BE2C (cell line): ENCODE measurements at regions not wholly inside any gene's neighbourhood (a gene's known extent, or its start where the extent isn't known, plus 50 kb on each side); places are given as distances from the start of the nearest gene placed in this dataset.

ENCODE experiments used
- DNase-seq: peaks from one replicate; pipeline ENCODE4 v3.0.0-alpha.2; 2020
- H3K27me3 ChIP-seq: fragments of 250-450 bp; sonication (Bioruptor Pico); 2 replicates; pipeline ENCODE4 v1.5.1; 2020; ENCODE audit warnings: mild to moderate bottlenecking
- H3K36me3 ChIP-seq: fragments of 250-450 bp; sonication (Bioruptor Pico); 2 replicates; pipeline ENCODE4 v1.5.1; 2020; ENCODE audit warnings: mild to moderate bottlenecking
- H3K4me1 ChIP-seq: fragments of 250-450 bp; sonication (Bioruptor Pico); 2 replicates; pipeline ENCODE4 v1.5.1; 2020
- H3K4me3 ChIP-seq: 2 replicates; pipeline ENCODE4 v1.5.1; 2011; ENCODE audit warnings: low read depth, low read length
- H3K9me3 ChIP-seq: fragments of 250-450 bp; sonication (Bioruptor Pico); 2 replicates; pipeline ENCODE4 v1.5.1; 2020
- TF ChIP-seq, protein P1 (sequence below): IDR thresholded peaks from 2 replicates; pipeline ENCODE4 v1.5.1; 2012; ENCODE audit warnings: mild to moderate bottlenecking, low read depth, low read length

DNA sequence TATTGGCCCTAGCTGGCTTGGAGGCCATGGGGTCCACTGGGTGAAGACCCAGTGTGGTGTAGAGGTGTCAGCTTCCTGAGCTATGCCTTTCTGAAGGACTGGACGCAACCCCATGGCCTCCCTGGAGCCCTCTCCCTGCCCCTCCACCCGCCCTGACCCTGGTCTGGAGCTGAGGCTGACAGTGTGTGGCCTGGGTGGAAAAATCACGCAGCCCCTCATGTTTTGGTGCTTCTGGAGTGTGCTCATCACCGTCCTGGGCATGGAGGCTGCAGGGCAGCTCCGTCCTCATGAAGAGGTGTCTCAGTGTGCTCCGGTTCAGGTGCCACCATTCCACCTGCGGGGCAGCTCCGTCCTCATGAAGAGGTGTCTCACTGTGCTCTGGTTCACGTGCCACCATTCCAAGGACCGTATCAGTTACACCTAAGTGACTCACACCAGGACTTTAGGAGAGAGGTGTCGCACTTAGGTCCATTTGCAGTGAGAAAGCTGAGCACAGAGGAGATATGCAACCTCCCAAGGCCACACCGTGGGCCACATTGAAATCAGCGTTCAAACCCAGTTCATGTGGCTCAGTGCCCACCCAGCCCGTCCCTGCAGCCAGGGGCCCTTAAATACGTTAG, 214.3 kb upstream of the IRX1 start:
- TF ChIP-seq, protein P1, sequence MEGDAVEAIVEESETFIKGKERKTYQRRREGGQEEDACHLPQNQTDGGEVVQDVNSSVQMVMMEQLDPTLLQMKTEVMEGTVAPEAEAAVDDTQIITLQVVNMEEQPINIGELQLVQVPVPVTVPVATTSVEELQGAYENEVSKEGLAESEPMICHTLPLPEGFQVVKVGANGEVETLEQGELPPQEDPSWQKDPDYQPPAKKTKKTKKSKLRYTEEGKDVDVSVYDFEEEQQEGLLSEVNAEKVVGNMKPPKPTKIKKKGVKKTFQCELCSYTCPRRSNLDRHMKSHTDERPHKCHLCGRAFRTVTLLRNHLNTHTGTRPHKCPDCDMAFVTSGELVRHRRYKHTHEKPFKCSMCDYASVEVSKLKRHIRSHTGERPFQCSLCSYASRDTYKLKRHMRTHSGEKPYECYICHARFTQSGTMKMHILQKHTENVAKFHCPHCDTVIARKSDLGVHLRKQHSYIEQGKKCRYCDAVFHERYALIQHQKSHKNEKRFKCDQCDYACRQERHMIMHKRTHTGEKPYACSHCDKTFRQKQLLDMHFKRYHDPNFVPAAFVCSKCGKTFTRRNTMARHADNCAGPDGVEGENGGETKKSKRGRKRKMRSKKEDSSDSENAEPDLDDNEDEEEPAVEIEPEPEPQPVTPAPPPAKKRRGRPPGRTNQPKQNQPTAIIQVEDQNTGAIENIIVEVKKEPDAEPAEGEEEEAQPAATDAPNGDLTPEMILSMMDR = no peak
- no peak for DNase-seq
- Histone ChIP-seq H3K9me3 (no peaks in the 10 kb centered on the region; the same call in none of the 2 replicates), H3K27me3 (no peaks in the 10 kb centered on the region), H3K4me3 (no peak overlapping the region), H3K36me3 (no peaks in the 10 kb centered on the region), H3K4me1 (no peaks in the 10 kb centered on the region)

DNA sequence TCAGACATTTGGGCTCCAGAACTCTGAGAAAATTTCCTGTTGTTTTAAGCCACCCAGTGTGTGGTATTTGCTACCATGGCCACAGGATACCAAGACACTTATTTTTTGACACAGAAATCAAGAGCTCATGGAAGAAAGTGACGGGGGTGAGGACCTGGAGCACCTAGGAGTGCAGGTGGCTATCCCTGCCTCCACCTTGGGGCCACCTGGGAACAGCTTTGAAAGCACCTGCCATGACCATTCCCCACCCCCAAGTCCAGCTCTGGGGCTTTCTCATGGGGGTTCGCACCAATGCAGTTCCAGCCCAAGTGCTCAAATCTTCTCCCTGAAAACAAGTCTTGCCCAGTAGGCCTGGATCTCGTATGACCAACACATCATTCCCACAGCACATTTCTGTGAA, 214.9 kb upstream of the IRX1 start:
- TF ChIP-seq, protein P1 = no peak
- Histone ChIP-seq H3K4me3 (no peak overlapping the region), H3K36me3 (no peaks in the 10 kb centered on the region), H3K4me1 (no peaks in the 10 kb centered on the region), H3K27me3 (no peaks in the 10 kb centered on the region), H3K9me3 (no peaks in the 10 kb centered on the region; the same call in none of the 2 replicates)
- DNase-seq = no peak

DNA sequence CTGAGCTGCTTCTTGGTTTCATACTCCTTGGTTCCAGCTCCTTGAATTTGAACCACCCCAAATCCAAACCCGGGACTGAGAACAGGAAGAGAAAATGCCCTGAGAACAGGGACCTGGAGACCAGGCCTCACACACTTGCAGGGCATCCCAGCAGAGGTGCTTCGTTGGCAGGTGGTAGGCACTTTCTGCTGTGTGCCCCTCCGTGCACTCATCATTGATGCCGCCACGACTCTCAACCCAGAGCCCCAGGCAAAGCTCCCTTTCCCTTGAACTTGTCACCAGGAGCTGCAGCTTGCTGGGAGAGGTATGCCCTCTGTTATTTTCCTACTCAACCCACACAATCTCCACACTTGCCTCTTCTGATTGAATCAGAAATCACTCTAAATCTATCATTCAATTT, 217.8 kb upstream of the IRX1 start:
- H3K4me1 ChIP-seq = no peaks in the 10 kb centered on the region
- no peaks in the 10 kb centered on the region for H3K36me3 ChIP-seq
- TF ChIP-seq, protein P1 = no peak
- no peak overlapping the region for H3K4me3 ChIP-seq
- no peaks in the 10 kb centered on the region; the same call in none of the 2 replicates for H3K9me3 ChIP-seq
- H3K27me3 ChIP-seq = no peaks in the 10 kb centered on the region
- DNase-seq = no peak

DNA sequence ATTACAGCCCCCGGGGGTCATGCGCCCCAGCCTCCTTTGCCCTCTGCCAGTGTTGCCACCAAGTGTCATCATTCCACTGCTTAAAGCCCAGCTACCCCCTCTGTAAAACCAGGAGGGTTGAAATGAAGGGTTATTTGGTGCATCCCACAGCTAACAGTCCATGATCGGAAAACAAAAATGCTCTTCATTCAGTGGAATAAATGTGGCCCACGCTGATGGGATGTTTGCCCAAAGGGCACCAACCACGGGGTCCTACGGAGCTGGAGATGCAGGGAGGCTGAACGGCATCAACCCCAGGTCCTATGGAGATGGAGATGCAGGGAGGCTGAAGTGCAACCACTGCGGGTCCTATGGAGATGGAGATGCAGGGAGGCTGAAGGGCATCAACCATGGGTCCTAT, 218.5 kb upstream of the IRX1 start:
- Histone ChIP-seq H3K4me3 (no peak overlapping the region), H3K36me3 (no peaks in the 10 kb centered on the region), H3K27me3 (no peaks in the 10 kb centered on the region), H3K4me1 (no peaks in the 10 kb centered on the region), H3K9me3 (no peaks in the 10 kb centered on the region; the same call in none of the 2 replicates)
- DNase-seq = no peak
- TF ChIP-seq, protein P1 = no peak

DNA sequence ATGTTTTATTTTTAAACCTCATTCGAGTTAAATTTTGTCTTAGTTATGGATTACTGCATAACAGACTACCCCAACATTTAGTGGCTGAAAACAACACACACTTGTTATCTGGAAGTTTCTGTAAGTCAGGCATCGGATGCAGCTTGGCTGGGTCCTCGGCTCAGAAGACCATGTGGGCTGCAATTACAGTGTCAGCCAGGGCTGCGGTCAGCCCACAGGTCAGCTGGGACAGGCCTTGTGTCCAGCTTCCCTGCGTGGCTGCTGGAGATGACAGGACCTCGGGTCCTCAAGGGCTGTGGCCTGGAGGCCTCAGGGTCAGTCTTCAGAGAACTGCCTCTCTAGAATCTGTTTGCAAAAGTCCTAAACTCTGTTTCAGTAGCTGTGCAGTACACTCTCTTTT, 219.0 kb upstream of the IRX1 start:
- Histone ChIP-seq H3K27me3 (no peaks in the 10 kb centered on the region), H3K4me1 (no peaks in the 10 kb centered on the region), H3K4me3 (no peak overlapping the region), H3K36me3 (no peaks in the 10 kb centered on the region), H3K9me3 (no peaks in the 10 kb centered on the region; the same call in none of the 2 replicates)
- TF ChIP-seq, protein P1 = no peak
- DNase-seq = no peak

DNA sequence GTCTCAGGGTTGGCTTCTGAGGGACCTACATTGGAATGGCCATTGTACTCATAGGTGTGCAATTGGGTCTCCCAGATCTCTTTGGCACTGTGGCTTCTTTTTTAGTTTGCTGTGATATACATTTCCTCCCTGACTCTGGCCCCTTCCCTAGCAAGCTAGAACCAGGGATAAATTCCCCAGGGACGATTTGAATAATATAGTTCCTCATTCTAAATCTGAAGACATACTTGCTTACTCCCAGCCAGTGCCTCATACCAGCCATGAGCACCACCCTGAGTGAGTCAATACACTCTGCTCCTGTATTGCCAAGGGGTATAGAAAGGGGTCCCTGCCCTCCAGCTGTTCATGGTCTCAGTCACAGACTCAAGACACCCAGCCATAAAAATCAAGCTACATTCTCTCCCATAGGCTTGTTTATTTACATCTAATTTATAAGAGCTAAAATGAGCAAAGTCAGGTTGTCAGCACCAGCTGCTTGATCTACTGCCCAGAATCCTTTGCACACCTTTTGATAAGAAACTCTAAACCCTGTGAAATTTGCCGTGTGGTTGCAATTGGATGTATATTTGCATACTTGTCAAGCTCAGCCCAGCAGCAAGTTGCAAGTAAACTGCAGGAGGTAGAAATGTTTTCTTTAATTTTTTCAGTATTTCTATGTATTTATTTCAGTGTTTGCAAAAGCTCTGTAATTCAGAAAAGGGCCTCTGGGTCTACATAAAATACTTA, 219.9 kb upstream of the IRX1 start:
- Histone ChIP-seq H3K4me1 (no peaks in the 10 kb centered on the region), H3K27me3 (no peaks in the 10 kb centered on the region), H3K9me3 (no peaks in the 10 kb centered on the region; the same call in 1 of the 2 replicates), H3K36me3 (no peaks in the 10 kb centered on the region), H3K4me3 (no peak overlapping the region)
- no peak for DNase-seq
- TF ChIP-seq, protein P1 = no peak
